Activated T-cell treated with anti-CD3 and anti-CD28 coated beads for 1 hour (primary cell): ENCODE measurements at regions not wholly inside any gene's neighbourhood (a gene's known extent, or its start where the extent isn't known, plus 50 kb on each side); places are given as distances from the start of the nearest gene placed in this dataset.

Source experiments
- DNase-seq: peaks from one replicate; pipeline ENCODE4 v3.0.0-alpha.2; 2020; ENCODE audit warnings: low read depth

DNA sequence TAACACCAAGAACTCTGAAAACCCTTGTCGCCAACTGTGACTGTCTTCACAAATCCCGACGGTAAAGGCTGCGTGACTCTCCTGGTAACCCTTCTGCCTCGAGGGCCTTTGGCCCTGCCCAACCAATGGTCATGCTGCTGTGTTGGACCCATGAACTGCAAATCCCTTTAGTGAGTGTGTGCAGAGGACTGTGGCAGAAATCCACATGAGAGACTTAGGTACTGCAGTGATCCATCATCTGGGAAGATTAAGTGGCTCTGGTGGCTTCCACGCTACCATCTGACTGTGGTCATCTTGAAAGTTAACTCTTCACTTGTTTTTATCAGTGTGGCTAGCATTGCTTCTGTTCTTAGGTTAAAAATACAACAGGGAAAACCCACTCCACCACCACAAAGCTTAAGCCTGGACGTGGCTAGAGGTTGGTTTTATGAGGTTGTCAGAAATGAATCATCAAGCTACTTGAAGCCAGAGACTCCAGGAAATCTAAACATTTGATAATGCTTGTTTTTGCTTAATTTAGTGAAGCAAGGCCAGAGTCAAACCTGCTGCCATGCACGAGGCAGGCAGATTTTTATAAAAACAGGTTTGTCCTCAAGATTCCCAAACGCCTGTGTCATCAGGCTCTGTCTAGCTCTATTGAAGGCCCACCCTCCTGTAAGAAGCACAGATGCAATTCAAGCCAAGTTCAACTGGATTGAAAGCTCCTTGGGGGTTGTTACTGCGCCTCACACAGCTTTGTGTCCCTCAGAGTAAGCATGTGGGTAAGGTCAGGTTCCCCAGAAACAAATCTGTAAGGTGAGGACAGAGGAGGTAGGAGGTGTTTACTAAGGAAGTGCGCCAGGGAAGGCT is 52.7 kb upstream of the ERCC6L2 start:
- no peak for DNase-seq

- DNase-seq = no peak
Measured at GRCh38 chr9:95822015-95822414, 53.5 kb upstream of the ERCC6L2 start.

- DNase-seq = no peak
Measured at GRCh38 chr9:95820074-95820473, 55.4 kb upstream of the ERCC6L2 start.

GRCh38 chr9:95819636-95820035 is 55.9 kb upstream of the ERCC6L2 start:
- no peak for DNase-seq

DNA sequence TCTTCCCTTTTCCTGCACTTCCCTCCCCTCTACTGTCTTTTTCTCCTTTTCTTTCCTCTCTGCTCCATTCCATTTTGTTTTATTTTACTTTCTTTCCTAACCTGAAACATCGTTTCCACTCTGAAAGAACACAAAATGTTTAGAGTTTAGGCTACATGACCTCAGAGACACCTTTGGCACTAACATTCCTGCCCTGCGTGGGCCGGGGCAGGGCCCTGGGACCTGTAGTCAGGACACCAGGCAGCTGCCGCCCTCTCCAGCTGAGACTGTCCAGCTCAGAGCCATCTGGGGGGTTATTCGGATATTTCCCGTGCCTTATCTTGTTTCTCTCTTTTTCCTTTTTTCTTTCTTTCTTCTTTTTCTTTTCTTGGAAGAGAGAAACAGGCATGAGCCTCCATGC is 58.3 kb upstream of the ERCC6L2 start:
- DNase-seq = no peak

GRCh38 chr9:95816716-95817115 is 58.8 kb upstream of the ERCC6L2 start:
- DNase-seq = no peak

DNA sequence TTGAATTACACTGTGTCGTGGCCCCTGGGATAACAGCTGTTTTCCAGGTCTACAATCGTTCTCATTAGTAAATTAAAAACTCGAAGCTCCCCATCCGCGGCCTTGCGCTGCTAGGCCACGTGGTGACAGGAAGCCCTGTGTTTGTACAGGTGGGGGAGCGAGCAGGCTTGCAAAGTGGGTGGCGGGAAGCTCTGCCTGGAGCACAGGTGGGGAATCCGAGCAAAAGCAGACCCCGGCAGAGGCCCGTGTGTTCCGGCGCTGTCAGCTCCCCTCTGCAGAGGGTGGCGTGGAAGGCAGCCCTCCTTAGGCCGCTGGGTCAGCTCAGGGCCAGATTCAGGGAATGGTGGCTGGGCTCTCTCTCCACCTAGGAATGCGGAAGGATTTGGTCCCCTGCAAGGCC is 59.5 kb upstream of the ERCC6L2 start:
- DNase-seq = no peak

GRCh38 chr9:95815133-95815532 is 60.4 kb upstream of the ERCC6L2 start:
- DNase-seq = no peak

DNA sequence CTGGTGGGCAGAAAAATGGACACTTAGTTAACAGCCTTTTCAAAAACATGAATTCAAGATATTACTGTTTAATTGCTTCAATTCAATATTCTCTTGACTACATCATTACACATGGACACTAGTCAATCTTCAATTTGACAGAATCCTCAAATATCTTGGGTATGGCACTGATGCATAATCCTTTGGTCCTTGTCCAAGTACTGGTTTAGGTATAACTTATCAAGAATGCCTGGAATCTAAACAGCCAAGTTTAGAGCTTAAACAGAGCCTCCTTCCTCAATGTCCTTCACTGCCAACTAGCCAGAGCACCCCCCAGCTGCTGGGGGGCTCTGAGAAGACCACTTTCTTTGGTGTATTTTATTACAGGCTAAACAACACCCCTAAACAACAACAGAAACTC is 61.6 kb upstream of the ERCC6L2 start:
- DNase-seq = no peak

DNA sequence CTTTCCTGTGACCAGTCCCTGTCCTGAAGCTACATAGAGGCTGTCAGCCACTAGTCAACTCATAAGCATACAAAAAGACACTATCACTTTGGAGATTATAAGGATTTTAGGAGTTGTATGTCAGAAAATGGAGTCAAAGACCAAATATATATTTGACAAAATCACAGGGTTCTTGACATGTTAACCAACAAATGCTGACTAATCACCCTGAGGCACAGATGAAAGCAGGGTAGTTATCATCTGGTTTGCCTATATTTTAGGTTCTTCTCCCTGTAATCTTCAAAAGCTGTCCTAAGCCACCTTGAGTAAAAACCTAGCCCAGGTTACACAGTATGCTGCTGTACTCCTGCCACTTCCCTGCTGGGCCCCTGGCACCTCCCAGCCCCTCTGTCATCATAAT is 64.7 kb upstream of the ERCC6L2 start:
- no peak for DNase-seq

DNA sequence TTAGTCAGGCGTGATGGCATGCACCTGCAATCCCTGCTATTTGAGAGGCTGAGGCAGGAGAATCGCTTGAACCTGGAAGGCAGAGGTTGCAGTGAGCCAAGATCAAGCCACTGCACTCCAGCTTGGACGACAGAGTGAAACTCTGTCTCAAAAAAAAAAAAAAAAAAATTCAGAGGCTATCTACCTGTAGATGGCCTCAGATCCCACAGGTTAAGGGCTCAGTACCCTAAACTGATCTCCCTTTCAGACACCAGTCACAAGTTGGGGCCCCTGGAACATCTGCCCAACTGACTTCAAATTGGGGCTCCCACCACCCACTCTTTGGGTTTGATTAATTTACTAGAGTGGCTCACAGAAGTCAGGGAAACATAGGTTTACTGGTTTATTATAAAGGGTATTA is 65.4 kb upstream of the ERCC6L2 start:
- no peak for DNase-seq

DNA sequence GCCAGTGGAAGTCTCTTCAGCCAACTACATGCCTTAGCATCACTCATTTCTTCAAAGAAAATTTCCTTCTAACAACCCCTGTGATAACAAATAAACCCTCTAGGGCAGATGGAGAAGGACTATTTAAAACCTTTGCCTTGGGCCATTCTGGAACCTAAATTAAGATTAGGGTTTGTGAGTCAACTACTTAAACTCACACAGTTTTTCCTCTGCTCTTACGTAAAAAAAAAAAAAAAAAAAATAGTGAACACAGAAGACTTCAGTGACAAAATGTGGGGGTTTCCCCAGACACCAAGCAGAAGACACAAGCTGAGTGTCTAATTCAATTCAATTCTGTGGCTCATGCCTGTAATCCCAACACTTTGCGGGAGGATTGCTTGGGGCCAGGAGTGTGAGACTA is 65.8 kb upstream of the ERCC6L2 start:
- DNase-seq = no peak

- DNase-seq = no peak
Measured at GRCh38 chr9:95808011-95808410, 67.5 kb upstream of the ERCC6L2 start.

DNA sequence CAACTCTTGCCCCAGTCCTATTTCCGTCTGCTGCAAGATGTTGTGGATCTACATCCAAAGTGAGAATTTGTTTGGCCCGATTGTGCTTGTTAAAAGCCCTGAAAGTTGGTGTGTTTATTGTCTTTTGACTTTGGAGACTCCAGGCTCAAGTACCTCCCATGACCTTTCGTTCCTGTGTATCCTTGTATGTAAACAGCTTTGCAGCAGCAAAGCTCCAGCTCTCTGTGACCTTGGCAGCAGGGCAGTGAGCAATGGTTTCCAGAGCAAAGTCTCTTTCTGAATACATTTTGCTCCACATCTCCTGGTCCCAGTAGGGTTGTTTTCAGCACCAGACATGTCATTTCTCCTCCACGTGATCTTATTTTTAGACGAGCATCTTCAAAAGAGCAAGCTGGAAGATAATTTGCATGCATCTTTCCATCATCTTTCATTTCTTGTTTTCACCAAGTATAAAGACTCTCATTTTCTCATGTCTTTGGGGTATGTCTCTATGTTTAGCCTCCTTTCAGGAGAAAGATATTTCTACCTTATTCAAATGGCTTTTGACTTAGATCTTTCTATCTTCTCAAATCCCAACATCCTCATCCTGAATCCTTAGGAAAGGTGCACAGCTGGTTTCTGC is 68.1 kb upstream of the ERCC6L2 start:
- no peak for DNase-seq

DNA sequence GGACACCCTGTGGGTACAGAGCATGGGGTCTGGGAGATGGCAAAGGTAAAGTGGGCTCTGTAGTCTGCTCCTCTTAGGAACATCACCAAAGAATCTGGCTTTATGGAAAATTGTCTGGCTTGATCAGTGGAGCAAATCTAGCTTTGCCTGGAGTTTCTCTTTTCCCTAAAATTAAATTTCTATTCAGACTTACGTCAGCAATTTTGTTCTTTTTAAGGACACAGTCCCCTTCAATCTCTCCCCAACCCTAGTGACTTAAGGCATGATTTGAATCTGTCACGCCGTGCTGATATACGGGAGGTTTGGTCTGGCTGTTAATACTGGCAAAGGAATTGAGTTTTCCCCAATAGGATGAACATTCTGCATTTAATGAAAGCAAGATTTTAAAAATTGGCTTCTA is 72.3 kb upstream of the ERCC6L2 start:
- no peak for DNase-seq

GRCh38 chr9:95801797-95802196 is 73.7 kb upstream of the ERCC6L2 start:
- DNase-seq = no peak

GRCh38 chr9:95796029-95796428 is 79.5 kb upstream of the ERCC6L2 start:
- DNase-seq = no peak

DNA sequence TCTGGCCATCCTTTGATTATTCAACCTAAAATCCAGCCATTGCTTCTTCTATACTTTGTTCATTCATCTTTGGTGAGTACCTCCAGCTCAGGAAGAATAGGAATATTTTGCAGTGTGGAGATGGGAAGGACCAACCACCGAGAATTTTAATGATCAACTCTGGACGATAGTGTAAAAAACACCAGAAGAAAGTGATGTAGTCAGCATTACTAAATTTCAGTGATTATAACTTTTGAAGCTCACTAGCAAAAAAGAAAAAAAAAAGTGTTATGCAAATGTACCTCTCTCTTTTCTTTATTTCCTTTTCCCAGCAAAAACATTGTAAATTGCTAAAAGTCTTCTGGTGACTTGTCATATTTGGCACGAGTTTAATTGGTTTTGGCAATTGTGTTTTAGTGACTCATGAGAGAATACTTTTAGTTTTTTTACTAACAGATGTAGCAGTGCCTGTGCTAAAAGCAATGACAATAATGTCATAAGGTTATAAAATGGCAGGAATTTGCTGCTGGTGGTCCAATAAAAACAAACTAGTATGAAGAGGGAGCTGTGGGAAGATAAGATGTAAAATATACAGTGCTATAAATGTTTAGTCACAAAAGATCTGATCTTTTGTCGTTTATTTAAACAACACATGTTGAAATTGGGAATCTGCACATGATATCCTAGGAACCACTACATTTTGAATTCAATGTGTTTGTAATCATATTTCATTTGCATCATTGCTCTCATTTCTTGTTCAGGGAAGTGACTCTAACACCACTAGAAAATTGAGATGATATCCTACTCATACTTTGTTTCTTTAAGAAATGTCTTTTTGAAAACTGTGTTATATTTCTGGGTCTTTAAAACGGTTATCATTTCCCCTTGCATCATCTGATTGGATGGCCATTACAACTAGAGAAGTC is 81.3 kb upstream of the ERCC6L2 start:
- DNase-seq = no peak

- DNase-seq = no peak
Measured at GRCh38 chr9:95791695-95792094, 83.8 kb upstream of the ERCC6L2 start.

GRCh38 chr9:95791286-95791685 is 84.2 kb upstream of the ERCC6L2 start:
- no peak for DNase-seq

GRCh38 chr9:95788521-95788991 is 86.9 kb upstream of the ERCC6L2 start:
- no peak for DNase-seq

DNA sequence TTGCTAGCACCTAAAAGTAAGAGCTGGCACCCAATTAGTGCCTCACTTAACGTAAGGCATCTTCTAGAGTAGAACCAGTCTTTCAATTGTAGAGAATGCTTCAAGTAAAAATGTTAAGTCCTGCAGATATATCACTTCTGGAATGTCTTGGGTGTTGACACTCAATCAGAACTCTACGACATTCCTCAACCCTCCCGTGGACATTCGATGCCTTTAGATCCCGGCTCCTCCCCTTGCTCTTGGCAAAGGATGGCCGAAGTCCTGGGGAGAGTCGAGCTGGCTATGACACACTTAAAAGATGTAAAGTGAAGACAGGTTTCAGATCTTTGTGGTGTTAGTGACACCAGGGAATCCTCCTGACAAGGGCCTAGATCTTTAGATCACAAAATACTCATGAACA is 87.5 kb upstream of the ERCC6L2 start:
- no peak for DNase-seq

- DNase-seq = no peak
Measured at GRCh38 chr9:95785209-95785608, 90.3 kb upstream of the ERCC6L2 start.
